Heart right ventricle (tissue), 16 donors: ENCODE measurements at regions not wholly inside any gene's neighbourhood (a gene's known extent, or its start where the extent isn't known, plus 50 kb on each side); places are given as distances from the start of the nearest gene placed in this dataset.
A peak's percentile ranks its signal among the peaks of the same experiment; 100 is the strongest.
"Not testable (repeated sequence)": the region's sequence is repeated elsewhere in the genome, so short reads cannot be mapped to it uniquely, and the experiment has no call there.

Experiments used
- ATAC-seq, 8 donors: fragments of 200-7000 bp; cut with Tn5 transposase; one replicate each; pipeline ENCODE4 v1.9.1; 2020; ENCODE audit warnings: mild to moderate bottlenecking in 8 of 8, moderate library complexity in 8 of 8, moderate number of reproducible peaks in 1 of 8
- DNase-seq, 2 donors: peaks; one replicate each; pipeline ENCODE4 v3.0.0-alpha.2; 2020
- H3K27ac ChIP-seq, 10 donors: fragments of 200-600 bp; sonication (generic) in 2 of 10; one replicate each; pipeline versions ENCODE4 v1.5.0 to v1.8.0; 2020 to 2022; ENCODE audit warnings: mild to moderate bottlenecking in 3 of 10
- H3K27me3 ChIP-seq, 7 donors: fragments of 200-600 bp; one replicate each; pipeline ENCODE4 v1.8.0; 2021 to 2022; ENCODE audit warnings: mild to moderate bottlenecking in 2 of 7
- H3K36me3 ChIP-seq, 9 donors: fragments of 200-600 bp; sonication (generic) in 1 of 9; one replicate each; pipeline versions ENCODE4 v1.5.0 to v1.8.0; 2020 to 2022; ENCODE audit warnings: mild to moderate bottlenecking in 2 of 9
- H3K4me1 ChIP-seq, 9 donors: fragments of 200-600 bp; sonication (generic) in 1 of 9; one replicate each; pipeline versions ENCODE4 v1.5.0 to v1.8.0; 2020 to 2022; ENCODE audit warnings: mild to moderate bottlenecking in 4 of 9
- H3K4me3 ChIP-seq, 10 donors: fragments of 200-600 bp; sonication (generic) in 2 of 10; one replicate each; pipeline versions ENCODE4 v1.5.0 to v1.8.0; 2020 to 2022; ENCODE audit warnings: mild to moderate bottlenecking in 7 of 10, moderate library complexity in 2 of 10
- H3K9me3 ChIP-seq, 11 donors: fragments of 200-600 bp in 10 of 11; sonication (generic) in 2 of 11; one replicate each; pipeline versions ENCODE4 v1.5.0 to v1.8.0; 2013 to 2022; ENCODE audit warnings: mild to moderate bottlenecking in 2 of 11, control low read depth in 1 of 11, moderate library complexity in 1 of 11
- WGBS, 2 donors: extraction: QIAGEN DNeasy Blood & Tissue Kit; methylation state at CpG; one replicate each; pipeline ENCODE4 v1.1.7; 2013; ENCODE audit warnings: inconsistent platforms in 1 of 2; 5-methylcytosine and 5-hydroxymethylcytosine counted together
- intact Hi-C, 10 donors: fragments of 100-400 bp; cut with DNase I; formaldehyde crosslinking; loops; one replicate each; pipeline versions ENCODE4 v1.11.1 to v1.14.2; 2022
- donor health status: Arrhythmogenic right ventricular cardiomyopathy.
- donor health status: ischemic (EF 13 %, LVEDD 7.1; RV severe dilation, severe dysfunction).
- donor health status: healthy with polysubstance abuse.
- donor health status: DM: no; HTN: yes; CAD: no.
- donor health status: DM: no; HTN: no; CAD: no.
- donor health status: ischemic (EF 25% LVEDD 6.9; RV normal size, moderate dysfunction).
- donor health status: ischemic (EF 25% LVEDD 5.7; RV mildly dilated, moderate dysfunction).
- donor health status: healthy.
- donor health status: DM: yes; HTN: yes; CAD: no.
- donor health status: Ischemic cardiomyopathy.
- donor health status: ischemic (EF 35%, LVEDD 5.7; RV mildly dilated, moderate dysfunction).
- donor health status: nonischemic (EF 11% LVEDD 7.7; RV severe dilation, severe dysfunction).
- donor health status: DM: yes; HTN: yes; CAD: no.
- donor health status: PGD.
- donor health status: ischemic (EF 29% LVEDD 5.4; RV normal size, mild dysfunction).
- donor health status: nonischemic (EF 23%, LVEDD 6.1; RV moderate dilation, normal function).

- H3K4me1 ChIP-seq, H3K4me3 ChIP-seq, H3K27ac ChIP-seq, H3K27me3 ChIP-seq, intact Hi-C loops, ATAC-seq, DNase-seq, H3K9me3 ChIP-seq, H3K36me3 ChIP-seq: not testable (repeated sequence)
- 80% methylated on average over 1 of the region's 20 CpGs; no CpG with 5 or more reads in 1 of the 2 donors for WGBS, 2 donors
Observed at GRCh38 chr21:6086038-6086437, 4435.3 kb upstream of the TPTE start.

- H3K9me3 ChIP-seq, H3K4me1 ChIP-seq, ATAC-seq, intact Hi-C loops, H3K36me3 ChIP-seq, H3K4me3 ChIP-seq, H3K27ac ChIP-seq, H3K27me3 ChIP-seq, DNase-seq: not testable (repeated sequence)
- WGBS, 2 donors = no CpG with 5 or more reads among the region's 24 CpGs
Observed at GRCh38 chr21:6087579-6088178, 4433.7 kb upstream of the TPTE start.

GRCh38 chr21:6090286-6090908, 4431.0 kb upstream of the TPTE start:
- WGBS, 2 donors = no CpG with 5 or more reads among the region's 24 CpGs
- H3K36me3 ChIP-seq, H3K27ac ChIP-seq, H3K27me3 ChIP-seq, intact Hi-C loops, H3K9me3 ChIP-seq, H3K4me1 ChIP-seq, DNase-seq, H3K4me3 ChIP-seq: not testable (repeated sequence)
- ATAC-seq = peak; percentile 19 to 78 (median 54)

- intact Hi-C loops, ATAC-seq, H3K4me1 ChIP-seq, H3K36me3 ChIP-seq, H3K4me3 ChIP-seq, H3K27me3 ChIP-seq, DNase-seq, H3K9me3 ChIP-seq, H3K27ac ChIP-seq: not testable (repeated sequence)
- no CpG with 5 or more reads among the region's 36 CpGs for WGBS, 2 donors
Observed at GRCh38 chr21:6091335-6092027, 4429.9 kb upstream of the TPTE start.

GRCh38 chr21:6092401-6092800, 4429.0 kb upstream of the TPTE start:
- ATAC-seq, H3K27me3 ChIP-seq, DNase-seq, H3K36me3 ChIP-seq, H3K4me1 ChIP-seq, H3K9me3 ChIP-seq, H3K4me3 ChIP-seq, H3K27ac ChIP-seq, intact Hi-C loops: not testable (repeated sequence)
- 96% methylated on average over 6 of the region's 13 CpGs; no CpG with 5 or more reads in 1 of the 2 donors for WGBS, 2 donors

GRCh38 chr21:6093419-6093818, 4428.0 kb upstream of the TPTE start:
- DNase-seq (peak; percentile 36 to 48), ATAC-seq (peak; percentile 10 to 72 (median 56))
- H3K27ac ChIP-seq, H3K36me3 ChIP-seq, intact Hi-C loops, H3K27me3 ChIP-seq, H3K4me3 ChIP-seq, H3K9me3 ChIP-seq, H3K4me1 ChIP-seq: not testable (repeated sequence)
- WGBS, 2 donors = 72 to 81% methylated on average over 3 to 11 of the region's 32 CpGs

GRCh38 chr21:6093870-6094269, 4427.5 kb upstream of the TPTE start:
- WGBS, 2 donors = 60 to 80% methylated on average over 2 of the region's 23 CpGs
- ATAC-seq = peak in 1 of 8 donors; percentile 10
- DNase-seq = not testable (repeated sequence)

GRCh38 chr21:6095304-6095703, 4426.1 kb upstream of the TPTE start:
- H3K9me3 ChIP-seq, H3K27ac ChIP-seq, H3K4me1 ChIP-seq, DNase-seq, intact Hi-C loops, H3K4me3 ChIP-seq, H3K27me3 ChIP-seq, H3K36me3 ChIP-seq: not testable (repeated sequence)
- peak in 7 of 8 donors; percentile 6 to 66 (median 58) for ATAC-seq
- 45 to 56% methylated on average over 1 of the region's 13 CpGs for WGBS, 2 donors

More at GRCh38 chr21:6093870-6094269, 4427.5 kb upstream of the TPTE start:
- H3K4me1 ChIP-seq, H3K36me3 ChIP-seq, H3K27ac ChIP-seq, H3K4me3 ChIP-seq, H3K27me3 ChIP-seq, intact Hi-C loops, H3K9me3 ChIP-seq: not testable (repeated sequence)

GRCh38 chr21:6096560-6097424, 4424.6 kb upstream of the TPTE start:
- DNase-seq, H3K27me3 ChIP-seq, H3K9me3 ChIP-seq, intact Hi-C loops, H3K36me3 ChIP-seq, H3K4me3 ChIP-seq, H3K27ac ChIP-seq, H3K4me1 ChIP-seq: not testable (repeated sequence)
- ATAC-seq = peak in 3 of 8 donors; percentile 40 to 69 (median 67)
- WGBS, 2 donors = no CpG with 5 or more reads among the region's 24 CpGs

GRCh38 chr21:6097736-6098135, 4423.6 kb upstream of the TPTE start:
- H3K27me3 ChIP-seq, ATAC-seq, H3K27ac ChIP-seq, H3K4me3 ChIP-seq, DNase-seq, H3K36me3 ChIP-seq, H3K4me1 ChIP-seq, intact Hi-C loops, H3K9me3 ChIP-seq: not testable (repeated sequence)
- 100% methylated on average over 3 of the region's 4 CpGs; no CpG with 5 or more reads in 1 of the 2 donors for WGBS, 2 donors
